Stimulated activated naive CD8-positive, alpha-beta T cell treated with anti-CD3 and anti-CD28 coated beads, Interleukin-15, Interleukin-2, amounts not matched to agents 100 U/mL and 50 U/mL, for 24 hours (primary cell): ENCODE measurements at regions not wholly inside any gene's neighbourhood (a gene's known extent, or its start where the extent isn't known, plus 50 kb on each side); places are given as distances from the start of the nearest gene placed in this dataset.
"Not testable (repeated sequence)": the region's sequence is repeated elsewhere in the genome, so short reads cannot be mapped to it uniquely, and the experiment has no call there.

Experiments
- ATAC-seq: fragments of 150-1000 bp; cut with Tn5 transposase; one replicate; pipeline ENCODE4 v1.10.0; 2021
- DNase-seq: peaks from one replicate; pipeline ENCODE4 v3.0.0; 2021

GRCh38 chr6:144435602-144436426 lies 150.7 kb downstream of the UTRN start:
- ATAC-seq (no peak), DNase-seq (no peak)

GRCh38 chr6:144437105-144437504 lies 152.0 kb downstream of the UTRN start:
- ATAC-seq, result no peak
- DNase-seq, result no peak

- DNase-seq (no peak), ATAC-seq (no peak)
Measured at GRCh38 chr6:144438103-144438502, 153.0 kb downstream of the UTRN start.

GRCh38 chr6:144439016-144439415 lies 153.9 kb downstream of the UTRN start:
- no peak for DNase-seq
- no peak for ATAC-seq

GRCh38 chr6:144441801-144442200 lies 156.7 kb downstream of the UTRN start:
- not testable (repeated sequence) for ATAC-seq

GRCh38 chr6:144443157-144443556 lies 158.0 kb downstream of the UTRN start:
- ATAC-seq (no peak), DNase-seq (no peak)

More at GRCh38 chr6:144441801-144442200, 156.7 kb downstream of the UTRN start:
- DNase-seq, result not testable (repeated sequence)

- DNase-seq (no peak), ATAC-seq (no peak)
Measured at GRCh38 chr6:144447472-144447871, 162.3 kb downstream of the UTRN start.

GRCh38 chr6:144449218-144449617 lies 164.1 kb downstream of the UTRN start:
- DNase-seq, result no peak
- ATAC-seq, result no peak

- no peak for ATAC-seq
- DNase-seq, result no peak
Measured at GRCh38 chr6:144449911-144450597, 164.9 kb downstream of the UTRN start.

GRCh38 chr6:144460327-144461095 lies 175.4 kb downstream of the UTRN start:
- DNase-seq (no peak), ATAC-seq (peak; percentile 43)

GRCh38 chr6:144462058-144462457 lies 176.9 kb downstream of the UTRN start:
- DNase-seq (no peak), ATAC-seq (no peak)

GRCh38 chr6:144466716-144467115 lies 181.6 kb downstream of the UTRN start:
- ATAC-seq (no peak), DNase-seq (no peak)

- DNase-seq (no peak), ATAC-seq (no peak)
Measured at GRCh38 chr6:144467172-144467762, 182.1 kb downstream of the UTRN start.

- no peak for ATAC-seq
- DNase-seq, result no peak
Measured at GRCh38 chr6:144467921-144468320, 182.8 kb downstream of the UTRN start.

- ATAC-seq (no peak), DNase-seq (peak; percentile 39)
Measured at GRCh38 chr6:144468709-144469108, 183.6 kb downstream of the UTRN start.

GRCh38 chr6:144469144-144469575 lies 184.0 kb downstream of the UTRN start:
- ATAC-seq (peak; percentile 72), DNase-seq (no peak)

GRCh38 chr6:144470201-144470600 lies 185.1 kb downstream of the UTRN start:
- not testable (repeated sequence) for DNase-seq

GRCh38 chr6:144471986-144472385 lies 186.9 kb downstream of the UTRN start:
- ATAC-seq (no peak), DNase-seq (no peak)

More at GRCh38 chr6:144470201-144470600, 185.1 kb downstream of the UTRN start:
- not testable (repeated sequence) for ATAC-seq

GRCh38 chr6:144474290-144474689 lies 189.2 kb downstream of the UTRN start:
- ATAC-seq (no peak), DNase-seq (no peak)

- DNase-seq, result no peak
- ATAC-seq, result no peak
Measured at GRCh38 chr6:144474904-144475303, 189.8 kb downstream of the UTRN start.

GRCh38 chr6:144475411-144475810 lies 190.3 kb downstream of the UTRN start:
- ATAC-seq (no peak), DNase-seq (no peak)

- ATAC-seq, result no peak
- no peak for DNase-seq
Measured at GRCh38 chr6:144476286-144476685, 191.2 kb downstream of the UTRN start.
